ENCODE measurements at regions not wholly inside any gene's neighbourhood (a gene's known extent, or its start where the extent isn't known, plus 50 kb on each side); places are given as distances from the start of the nearest gene placed in this dataset.

GRCh38 chr14:44873536-44873935, 88.2 kb downstream of the KLHL28 start:
- H3K4me3 ChIP-seq (ENCODE audit: low read depth, low read length) = no peak overlapping the region
- TF ChIP-seq, protein P1, sequence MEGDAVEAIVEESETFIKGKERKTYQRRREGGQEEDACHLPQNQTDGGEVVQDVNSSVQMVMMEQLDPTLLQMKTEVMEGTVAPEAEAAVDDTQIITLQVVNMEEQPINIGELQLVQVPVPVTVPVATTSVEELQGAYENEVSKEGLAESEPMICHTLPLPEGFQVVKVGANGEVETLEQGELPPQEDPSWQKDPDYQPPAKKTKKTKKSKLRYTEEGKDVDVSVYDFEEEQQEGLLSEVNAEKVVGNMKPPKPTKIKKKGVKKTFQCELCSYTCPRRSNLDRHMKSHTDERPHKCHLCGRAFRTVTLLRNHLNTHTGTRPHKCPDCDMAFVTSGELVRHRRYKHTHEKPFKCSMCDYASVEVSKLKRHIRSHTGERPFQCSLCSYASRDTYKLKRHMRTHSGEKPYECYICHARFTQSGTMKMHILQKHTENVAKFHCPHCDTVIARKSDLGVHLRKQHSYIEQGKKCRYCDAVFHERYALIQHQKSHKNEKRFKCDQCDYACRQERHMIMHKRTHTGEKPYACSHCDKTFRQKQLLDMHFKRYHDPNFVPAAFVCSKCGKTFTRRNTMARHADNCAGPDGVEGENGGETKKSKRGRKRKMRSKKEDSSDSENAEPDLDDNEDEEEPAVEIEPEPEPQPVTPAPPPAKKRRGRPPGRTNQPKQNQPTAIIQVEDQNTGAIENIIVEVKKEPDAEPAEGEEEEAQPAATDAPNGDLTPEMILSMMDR (IDR thresholded peaks at IDR 0.05; ENCODE audit: insufficient read depth, low read depth, low read length, missing control alignments) = no peak
- no peak for DNase-seq (ENCODE audit: low read depth)

DNA sequence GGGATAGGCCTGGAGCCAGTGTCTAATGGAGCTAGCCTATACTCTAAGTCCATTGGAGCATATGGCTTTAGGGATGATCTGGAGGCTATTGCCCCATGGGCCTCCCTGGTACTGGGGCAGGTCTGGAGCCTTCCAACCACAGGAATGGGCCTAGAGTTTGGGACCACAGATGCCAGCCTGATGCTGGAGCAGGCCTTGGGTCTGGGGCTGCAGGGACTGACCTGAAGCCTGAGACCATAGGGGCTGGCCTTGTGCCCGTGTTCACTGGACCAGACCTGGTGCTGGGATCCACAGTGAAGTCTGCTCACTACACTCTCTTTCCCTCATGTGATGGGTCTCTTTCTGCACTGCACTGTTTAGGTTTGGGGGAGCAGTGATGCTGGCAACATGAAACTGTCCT, 95.0 kb downstream of the KLHL28 start:
- no peak for DNase-seq (ENCODE audit: low read depth)
- TF ChIP-seq, protein P1 (IDR thresholded peaks at IDR 0.05; ENCODE audit: insufficient read depth, low read depth, low read length, missing control alignments) = no peak
- H3K4me3 ChIP-seq (ENCODE audit: low read depth, low read length) = no peak overlapping the region

DNA sequence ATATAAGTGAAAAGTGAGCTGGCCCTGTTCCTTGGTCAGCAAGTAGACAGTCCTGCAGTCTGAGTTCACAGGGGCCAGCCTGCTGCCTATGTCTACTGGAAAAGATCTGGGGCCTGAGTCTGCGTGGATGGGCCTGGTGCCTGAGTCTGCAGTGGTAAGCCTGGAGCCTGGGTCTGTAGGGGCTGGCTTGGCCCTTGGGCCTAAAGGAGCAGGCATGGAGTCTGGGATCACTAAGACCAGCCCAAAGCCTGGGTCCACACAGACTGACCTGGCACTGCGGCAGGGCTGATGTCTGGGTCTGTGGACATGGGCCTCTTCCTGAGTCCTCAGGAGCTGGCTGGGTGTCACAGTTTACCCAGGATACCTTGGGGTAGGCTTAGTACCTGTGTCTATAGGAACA, 95.4 kb downstream of the KLHL28 start:
- DNase-seq (ENCODE audit: low read depth) = no peak
- H3K4me3 ChIP-seq (ENCODE audit: low read depth, low read length) = no peak overlapping the region
- TF ChIP-seq, protein P1 (IDR thresholded peaks at IDR 0.05; ENCODE audit: insufficient read depth, low read depth, low read length, missing control alignments) = no peak

GRCh38 chr14:44863271-44863670, 98.5 kb downstream of the KLHL28 start:
- DNase-seq (ENCODE audit: low read depth) = no peak
- TF ChIP-seq, protein P1 (IDR thresholded peaks at IDR 0.05; ENCODE audit: insufficient read depth, low read depth, low read length, missing control alignments) = no peak
- no peak overlapping the region for H3K4me3 ChIP-seq (ENCODE audit: low read depth, low read length)

GRCh38 chr14:44854114-44854513, 107.6 kb downstream of the KLHL28 start:
- H3K4me3 ChIP-seq (ENCODE audit: low read depth, low read length) = no peak overlapping the region
- TF ChIP-seq, protein P1 (IDR thresholded peaks at IDR 0.05; ENCODE audit: insufficient read depth, low read depth, low read length, missing control alignments) = no peak
- peak; percentile 5 for DNase-seq (ENCODE audit: low read depth)

DNA sequence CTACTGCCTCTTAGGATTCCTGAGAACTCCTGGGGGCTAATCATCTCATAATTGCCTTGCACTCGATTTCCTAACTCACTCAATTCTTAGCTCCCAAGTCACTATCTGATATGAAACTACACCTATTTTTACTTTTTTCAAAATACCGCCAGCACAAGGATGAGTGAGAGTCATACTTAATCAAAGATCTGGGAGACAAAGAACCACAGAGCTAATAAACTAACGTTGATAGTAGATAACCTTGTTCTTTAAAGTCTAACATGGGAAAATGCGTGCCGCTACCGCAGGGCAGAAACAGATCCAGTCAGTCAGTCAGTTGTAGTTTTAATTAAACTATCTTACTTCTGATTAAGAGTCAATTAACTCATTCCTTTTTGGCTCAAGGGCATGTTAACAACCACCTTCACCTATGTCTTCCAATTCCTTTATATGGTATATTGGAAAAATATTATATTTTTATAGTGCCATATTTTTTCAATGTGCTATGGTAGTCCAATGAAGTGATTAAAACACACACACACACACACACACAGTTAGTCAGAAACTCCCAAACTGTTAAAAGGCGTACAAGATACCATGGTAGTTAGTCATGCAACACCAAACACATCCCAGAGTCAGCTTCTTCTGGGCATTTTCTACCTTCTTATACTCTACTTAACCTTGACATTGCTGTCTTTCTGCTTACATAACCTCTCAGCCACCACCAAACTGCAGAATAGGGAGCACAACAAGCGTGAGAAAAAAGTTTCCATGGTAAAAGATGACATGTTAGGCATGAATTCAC, 114.0 kb downstream of the KLHL28 start:
- TF ChIP-seq, protein P1 (IDR thresholded peaks at IDR 0.05; ENCODE audit: insufficient read depth, low read depth, low read length, missing control alignments) = no peak
- DNase-seq (ENCODE audit: low read depth) = no peak
- H3K4me3 ChIP-seq (ENCODE audit: low read depth, low read length) = no peak overlapping the region
